Upper lobe of left lung (tissue), 4 donors: ENCODE measurements at regions not wholly inside any gene's neighbourhood (a gene's known extent, or its start where the extent isn't known, plus 50 kb on each side); places are given as distances from the start of the nearest gene placed in this dataset.

Experiments used
- CTCF ChIP-seq, 6 experiments: fragments of 450-650 bp in 4 of 6; fragments of 200-600 bp in 2 of 6; sonication (generic) in 2 of 6; IDR thresholded peaks; one replicate each; pipeline ENCODE4 v1.5.1; 2016 to 2019; ENCODE audit warnings: antibody characterized with exemption in 6 of 6
- POLR2A ChIP-seq, 4 donors: fragments of 450-650 bp; IDR thresholded peaks; one replicate each; pipeline ENCODE4 v1.5.1; 2016 to 2017; ENCODE audit warnings: antibody characterized with exemption in 4 of 4, mild to moderate bottlenecking in 2 of 4
- POLR2AphosphoS5 ChIP-seq, 2 donors: sonication (generic); formaldehyde crosslinking; IDR thresholded peaks; one replicate each; pipeline ENCODE4 v1.5.1; 2017; ENCODE audit warnings: antibody characterized with exemption in 2 of 2

GRCh38 chr18:51433296-51433695, 235.8 kb upstream of the MEX3C start:
- TF ChIP-seq CTCF (IDR thresholded peaks at IDR 0.05) (no peak), POLR2AphosphoS5 (IDR thresholded peaks at IDR 0.05) (no peak), POLR2A (IDR thresholded peaks at IDR 0.05) (no peak)
